BJ (cell line): ENCODE measurements at regions not wholly inside any gene's neighbourhood (a gene's known extent, or its start where the extent isn't known, plus 50 kb on each side); places are given as distances from the start of the nearest gene placed in this dataset.
"Not testable (repeated sequence)": the region's sequence is repeated elsewhere in the genome, so short reads cannot be mapped to it uniquely, and the experiment has no call there.

ENCODE experiments used
- CTCF ChIA-PET: fragments of 350-600 bp; formaldehyde crosslinking; extraction: SDS; loops from one replicate; lab custom pipeline; 2021; ENCODE audit warnings: antibody characterized with exemption, inconsistent platforms; lab: Yijun Ruan, JAX
- POLR2A ChIA-PET: fragments of 300-600 bp; sonication (Branson Sonifier 250); formaldehyde crosslinking; extraction: SDS; loops from one replicate; lab custom pipeline; 2021; ENCODE audit warnings: antibody characterized with exemption; lab: Charles Lee
- DNase-seq: peaks from one replicate; pipeline ENCODE4 v3.0.0-alpha.2; 2011; ENCODE audit warnings: low read depth
- H3K27me3 ChIP-seq: 2 replicates; pipeline ENCODE4 v1.6.0; 2011; ENCODE audit warnings: low read length; ENCODE audit not compliant: control insufficient read depth, insufficient read depth
- H3K36me3 ChIP-seq: 2 replicates; pipeline ENCODE4 v1.5.1; 2011; ENCODE audit warnings: low read length; ENCODE audit not compliant: control insufficient read depth, insufficient read depth
- H3K4me3 ChIP-seq: 2 replicates; pipeline ENCODE4 v1.5.1; 2011; ENCODE audit warnings: low read depth, mild to moderate bottlenecking, control low read depth, low read length
- CTCF ChIP-seq: IDR thresholded peaks from 2 replicates; pipeline ENCODE4 v1.5.1; 2011; ENCODE audit warnings: low read depth, mild to moderate bottlenecking, control low read depth, inconsistent platforms, low read length, moderate library complexity; ENCODE audit not compliant: insufficient read depth

GRCh38 chr7:50908628-50909290, 126.1 kb upstream of the GRB10 start:
- Histone ChIP-seq H3K4me3 (no peak overlapping the region), H3K27me3 (no peaks in the 10 kb centered on the region), H3K36me3 (no peaks in the 10 kb centered on the region)
- ChIA-PET CTCF (no interaction called here), POLR2A (no interaction called here)
- TF ChIP-seq CTCF: no peak
- no peak for DNase-seq

- CTCF ChIA-PET, H3K36me3 ChIP-seq, DNase-seq, POLR2A ChIA-PET, H3K27me3 ChIP-seq, H3K4me3 ChIP-seq: not testable (repeated sequence)
Observed at GRCh38 chr7:50898604-50899477, 116.1 kb upstream of the GRB10 start.

GRCh38 chr7:50887061-50887460, 104.4 kb upstream of the GRB10 start:
- POLR2A ChIA-PET, CTCF ChIA-PET: not testable (repeated sequence)

GRCh38 chr7:50872437-50872836, 89.7 kb upstream of the GRB10 start:
- DNase-seq: no peak
- no peak overlapping the region for H3K4me3 ChIP-seq
- ChIA-PET CTCF (no interaction called here), POLR2A (no interaction called here)
- no peak for TF ChIP-seq CTCF
- no peaks in the 10 kb centered on the region for H3K36me3 ChIP-seq
- H3K27me3 ChIP-seq: peaks cover 1% of the 10 kb centered on the region; the same call in 1 of the 2 replicates

More at GRCh38 chr7:50887061-50887460, 104.4 kb upstream of the GRB10 start:
- H3K4me3 ChIP-seq, H3K36me3 ChIP-seq, DNase-seq, H3K27me3 ChIP-seq: not testable (repeated sequence)

GRCh38 chr7:50869108-50869725, 86.5 kb upstream of the GRB10 start:
- peak; percentile 59 for DNase-seq
- no peak for TF ChIP-seq CTCF
- peaks cover 1% of the 10 kb centered on the region; the same call in 1 of the 2 replicates for H3K27me3 ChIP-seq
- no peak overlapping the region for H3K4me3 ChIP-seq
- POLR2A ChIA-PET: no interaction called here
- H3K36me3 ChIP-seq: no peaks in the 10 kb centered on the region
- CTCF ChIA-PET: no interaction called here
